ENCODE measurements at regions not wholly inside any gene's neighbourhood (a gene's known extent, or its start where the extent isn't known, plus 50 kb on each side); places are given as distances from the start of the nearest gene placed in this dataset.
"Not testable (repeated sequence)": the region's sequence is repeated elsewhere in the genome, so short reads cannot be mapped to it uniquely, and the experiment has no call there.

DNA sequence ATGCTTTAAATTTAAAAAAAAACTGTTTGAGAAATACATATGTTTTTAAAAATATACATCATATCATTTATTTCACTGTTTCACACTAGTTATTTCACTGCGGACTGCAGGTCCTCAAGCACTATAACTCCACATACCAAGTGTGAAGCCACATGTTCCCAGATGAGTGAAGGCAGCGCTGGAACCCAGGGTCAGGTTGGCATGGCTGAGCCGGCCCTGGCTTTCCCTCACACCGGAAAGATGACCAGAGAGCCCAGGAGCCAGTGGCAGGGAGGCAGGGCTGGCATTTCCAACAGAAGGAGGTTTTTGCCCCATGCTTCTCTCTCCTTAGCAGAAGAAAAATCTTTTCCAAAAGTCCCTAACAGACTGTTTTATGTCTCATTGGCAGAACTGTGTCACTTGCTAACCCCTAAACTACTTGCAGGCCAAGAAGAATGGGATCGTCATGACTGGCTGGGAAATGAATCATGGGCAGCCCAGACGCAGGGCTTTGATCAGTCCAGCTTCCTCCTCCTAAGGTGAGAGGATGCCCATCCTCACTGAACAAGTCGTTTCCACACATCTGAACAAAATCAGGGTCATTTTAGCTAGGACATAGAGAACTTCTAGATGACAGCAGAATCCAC lies 287.6 kb upstream of the HNRNPA3 start:
- Histone ChIP-seq H3K27ac (no peak overlapping the region), H3K9me3 (no peaks in the 10 kb centered on the region), H3K36me3 (no peaks in the 10 kb centered on the region), H3K27me3 (no peaks in the 10 kb centered on the region), H3K4me1 (no peaks in the 10 kb centered on the region), H3K4me3 (no peak overlapping the region)
- intact Hi-C loops (cut with DNase I), result no loop called here
- DNase-seq (no peak), ATAC-seq (no peak)
- TF ChIP-seq, protein P1, sequence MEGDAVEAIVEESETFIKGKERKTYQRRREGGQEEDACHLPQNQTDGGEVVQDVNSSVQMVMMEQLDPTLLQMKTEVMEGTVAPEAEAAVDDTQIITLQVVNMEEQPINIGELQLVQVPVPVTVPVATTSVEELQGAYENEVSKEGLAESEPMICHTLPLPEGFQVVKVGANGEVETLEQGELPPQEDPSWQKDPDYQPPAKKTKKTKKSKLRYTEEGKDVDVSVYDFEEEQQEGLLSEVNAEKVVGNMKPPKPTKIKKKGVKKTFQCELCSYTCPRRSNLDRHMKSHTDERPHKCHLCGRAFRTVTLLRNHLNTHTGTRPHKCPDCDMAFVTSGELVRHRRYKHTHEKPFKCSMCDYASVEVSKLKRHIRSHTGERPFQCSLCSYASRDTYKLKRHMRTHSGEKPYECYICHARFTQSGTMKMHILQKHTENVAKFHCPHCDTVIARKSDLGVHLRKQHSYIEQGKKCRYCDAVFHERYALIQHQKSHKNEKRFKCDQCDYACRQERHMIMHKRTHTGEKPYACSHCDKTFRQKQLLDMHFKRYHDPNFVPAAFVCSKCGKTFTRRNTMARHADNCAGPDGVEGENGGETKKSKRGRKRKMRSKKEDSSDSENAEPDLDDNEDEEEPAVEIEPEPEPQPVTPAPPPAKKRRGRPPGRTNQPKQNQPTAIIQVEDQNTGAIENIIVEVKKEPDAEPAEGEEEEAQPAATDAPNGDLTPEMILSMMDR (IDR thresholded peaks at IDR 0.05), result no peak

- Histone ChIP-seq H3K27ac (no peak overlapping the region), H3K4me1 (no peaks in the 10 kb centered on the region), H3K9me3 (no peaks in the 10 kb centered on the region), H3K27me3 (no peaks in the 10 kb centered on the region), H3K36me3 (no peaks in the 10 kb centered on the region), H3K4me3 (no peak overlapping the region)
- no peak for DNase-seq
- TF ChIP-seq, protein P1 (IDR thresholded peaks at IDR 0.05), result no peak
- intact Hi-C loops (cut with DNase I), result no loop called here
- no peak for ATAC-seq
Measured at GRCh38 chr2:176926453-176926852, 286.1 kb upstream of the HNRNPA3 start.

DNA sequence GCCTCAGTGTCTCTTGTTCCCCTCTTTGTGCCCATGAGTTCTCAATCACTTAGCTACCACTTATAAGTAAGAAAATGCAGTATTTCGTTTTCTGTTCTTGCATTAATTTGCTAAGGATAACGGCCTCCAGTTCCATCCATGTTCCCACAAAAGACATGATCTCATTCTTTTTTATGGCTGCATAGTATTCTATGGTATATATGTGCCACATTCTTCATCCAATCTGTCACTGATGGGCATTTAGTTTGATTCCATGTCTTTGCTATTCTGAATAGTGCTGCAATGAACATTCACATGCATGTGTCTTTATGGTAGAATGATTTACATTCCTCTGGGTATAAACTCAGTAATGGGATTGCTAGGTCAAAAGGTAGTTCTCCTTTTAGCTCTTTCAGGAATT lies 283.2 kb upstream of the HNRNPA3 start:
- H3K27me3 ChIP-seq; H3K4me1 ChIP-seq; ATAC-seq; DNase-seq; intact Hi-C loops (cut with DNase I); H3K9me3 ChIP-seq; H3K36me3 ChIP-seq; H3K4me3 ChIP-seq; H3K27ac ChIP-seq: not testable (repeated sequence)

GRCh38 chr2:176931588-176932563 lies 280.7 kb upstream of the HNRNPA3 start:
- TF ChIP-seq, protein P1 (IDR thresholded peaks at IDR 0.05), result no peak
- DNase-seq, result no peak
- H3K36me3 ChIP-seq, result no peaks in the 10 kb centered on the region
- H3K27ac ChIP-seq, result no peak overlapping the region
- H3K27me3 ChIP-seq, result no peaks in the 10 kb centered on the region
- intact Hi-C loops (cut with DNase I), result no loop called here
- H3K4me3 ChIP-seq, result no peak overlapping the region
- no peaks in the 10 kb centered on the region for H3K9me3 ChIP-seq
- H3K4me1 ChIP-seq, result no peaks in the 10 kb centered on the region
- ATAC-seq, result no peak

DNA sequence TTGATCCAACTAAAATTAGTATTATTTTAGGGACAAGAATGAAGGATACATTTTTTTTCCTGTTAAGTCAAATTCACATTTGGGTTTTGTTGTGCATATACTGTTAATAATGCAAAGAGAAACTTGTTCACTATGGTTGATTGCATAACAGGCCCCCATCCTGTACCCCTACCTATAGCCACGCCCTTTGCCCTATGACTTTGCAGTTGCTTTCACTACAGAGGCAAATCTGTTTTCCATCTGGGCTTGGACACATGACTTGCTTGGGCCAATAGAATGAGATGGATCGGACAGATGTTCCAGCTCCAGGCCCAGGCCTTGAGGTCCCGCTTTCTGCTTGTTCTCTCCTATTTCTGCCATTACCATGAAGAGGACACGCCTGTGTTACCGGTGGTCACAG lies 278.5 kb upstream of the HNRNPA3 start:
- DNase-seq, result no peak
- intact Hi-C loops (cut with DNase I), result no loop called here
- Histone ChIP-seq H3K36me3 (no peaks in the 10 kb centered on the region), H3K4me3 (no peak overlapping the region), H3K27ac (no peak overlapping the region), H3K27me3 (no peaks in the 10 kb centered on the region), H3K4me1 (no peaks in the 10 kb centered on the region), H3K9me3 (no peaks in the 10 kb centered on the region)
- TF ChIP-seq, protein P1 (IDR thresholded peaks at IDR 0.05), result no peak
- no peak for ATAC-seq

GRCh38 chr2:176934869-176935415 lies 277.7 kb upstream of the HNRNPA3 start:
- H3K4me1 ChIP-seq, result no peaks in the 10 kb centered on the region
- no peaks in the 10 kb centered on the region for H3K9me3 ChIP-seq
- H3K27ac ChIP-seq, result no peak overlapping the region
- H3K36me3 ChIP-seq, result no peaks in the 10 kb centered on the region
- no peak for ATAC-seq
- TF ChIP-seq, protein P1 (IDR thresholded peaks at IDR 0.05), result no peak
- no peak for DNase-seq
- H3K27me3 ChIP-seq, result no peaks in the 10 kb centered on the region
- intact Hi-C loops (cut with DNase I), result no loop called here
- H3K4me3 ChIP-seq, result no peak overlapping the region

Measured in upper lobe of right lung (tissue), 1 donor.